Nephron progenitor cell (in vitro differentiated cells): ENCODE measurements at regions not wholly inside any gene's neighbourhood (a gene's known extent, or its start where the extent isn't known, plus 50 kb on each side); places are given as distances from the start of the nearest gene placed in this dataset.

ENCODE experiments used
- DNase-seq: peaks from one replicate; pipeline ENCODE4 v3.0.0; 2021
- H3K27ac Mint-ChIP-seq: 2 replicates; pipeline ENCODE4 v1.8.0; 2021; ENCODE audit warnings: mild to moderate bottlenecking, moderate library complexity, mixed read lengths
- H3K27me3 Mint-ChIP-seq: 2 replicates; pipeline ENCODE4 v1.8.0; 2021; ENCODE audit warnings: mild to moderate bottlenecking, low read depth, mixed read lengths; ENCODE audit not compliant: poor library complexity
- H3K36me3 Mint-ChIP-seq: 2 replicates; pipeline ENCODE4 v1.8.0; 2021; ENCODE audit warnings: low read depth, mixed read lengths
- H3K4me1 Mint-ChIP-seq: 2 replicates; pipeline ENCODE4 v1.8.0; 2021; ENCODE audit warnings: mixed read lengths
- H3K4me3 Mint-ChIP-seq: 2 replicates; pipeline ENCODE4 v1.8.0; 2021; ENCODE audit warnings: mild to moderate bottlenecking, moderate library complexity, mixed read lengths
- H3K9me3 Mint-ChIP-seq: 2 replicates; pipeline ENCODE4 v1.8.0; 2021; ENCODE audit warnings: mild to moderate bottlenecking, moderate library complexity, mixed read lengths
- CTCF ChIP-seq: fragments of 200-600 bp; sonication (generic); IDR thresholded peaks from 2 replicates; pipeline ENCODE4 v1.5.0; 2021; ENCODE audit warnings: antibody characterized with exemption

DNA sequence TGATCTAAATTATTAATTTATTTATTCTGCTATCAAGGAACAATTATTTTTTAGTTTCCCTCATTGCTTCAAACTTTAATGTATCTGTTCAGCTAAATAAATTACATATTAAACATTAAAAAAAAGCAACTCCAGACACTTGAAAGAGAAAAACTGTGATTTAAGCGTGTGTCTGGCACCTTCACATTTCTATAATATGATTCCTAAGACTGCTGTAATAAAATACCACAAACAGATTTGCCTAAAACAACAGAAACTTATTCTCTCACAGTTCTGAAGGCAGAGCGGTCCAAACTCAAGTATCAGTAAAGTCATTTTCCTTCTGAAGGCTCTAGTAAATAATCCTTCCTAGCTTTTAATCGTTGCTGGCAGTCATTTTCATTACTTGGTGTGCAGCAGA, 580.4 kb upstream of the KCND2 start:
- DNase-seq = no peak
- no peaks in the 10 kb centered on the region for H3K4me1 Mint-ChIP-seq
- peaks cover 11% of the 10 kb centered on the region for H3K9me3 Mint-ChIP-seq
- TF ChIP-seq CTCF = no peak
- no peaks in the 10 kb centered on the region for H3K36me3 Mint-ChIP-seq
- H3K4me3 Mint-ChIP-seq = no peak overlapping the region
- no peak overlapping the region for H3K27ac Mint-ChIP-seq
- peaks cover 5% of the 10 kb centered on the region for H3K27me3 Mint-ChIP-seq

DNA sequence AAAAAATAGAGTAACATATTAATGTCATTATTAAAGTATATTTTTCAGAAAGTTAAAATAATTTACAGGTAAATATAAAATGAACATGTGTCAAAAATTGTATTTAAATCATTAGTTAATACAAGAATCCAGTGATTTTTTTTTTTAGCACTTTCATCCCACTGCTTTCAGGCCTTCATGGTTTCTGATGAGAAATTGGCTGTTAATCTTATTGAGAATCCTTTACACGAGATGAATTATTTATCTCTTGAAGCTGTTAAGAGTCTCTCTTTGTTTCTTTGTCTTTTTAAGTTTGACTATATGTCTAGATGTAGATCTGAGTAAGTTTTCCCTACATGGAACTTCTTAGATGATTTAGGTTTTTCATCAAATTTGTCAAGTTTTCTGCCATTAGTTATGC, 578.5 kb upstream of the KCND2 start:
- H3K27ac Mint-ChIP-seq = no peak overlapping the region
- no peaks in the 10 kb centered on the region for H3K27me3 Mint-ChIP-seq
- no peaks in the 10 kb centered on the region for H3K4me1 Mint-ChIP-seq
- H3K4me3 Mint-ChIP-seq = no peak overlapping the region
- DNase-seq = no peak
- H3K9me3 Mint-ChIP-seq = peaks cover 11% of the 10 kb centered on the region
- H3K36me3 Mint-ChIP-seq = no peaks in the 10 kb centered on the region
- no peak for TF ChIP-seq CTCF

DNA sequence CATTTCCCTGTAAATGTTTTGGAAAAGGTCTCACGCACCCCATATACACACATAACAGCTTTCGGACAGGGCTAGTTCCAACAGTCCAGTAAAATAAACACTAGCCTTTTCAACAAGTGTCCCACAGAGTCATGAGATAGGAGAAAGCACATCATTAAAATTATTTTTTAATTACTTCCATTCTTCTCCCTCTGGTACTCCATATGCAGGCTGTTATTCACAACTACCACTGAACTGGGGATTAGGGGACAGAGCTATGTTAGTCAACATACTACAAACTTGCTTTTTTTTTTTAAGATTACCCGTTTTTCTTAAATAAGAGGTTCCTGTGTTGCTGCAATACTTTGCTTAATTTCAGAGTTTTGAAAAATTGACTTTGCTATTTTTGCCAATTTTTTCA, 576.6 kb upstream of the KCND2 start:
- DNase-seq = no peak

DNA sequence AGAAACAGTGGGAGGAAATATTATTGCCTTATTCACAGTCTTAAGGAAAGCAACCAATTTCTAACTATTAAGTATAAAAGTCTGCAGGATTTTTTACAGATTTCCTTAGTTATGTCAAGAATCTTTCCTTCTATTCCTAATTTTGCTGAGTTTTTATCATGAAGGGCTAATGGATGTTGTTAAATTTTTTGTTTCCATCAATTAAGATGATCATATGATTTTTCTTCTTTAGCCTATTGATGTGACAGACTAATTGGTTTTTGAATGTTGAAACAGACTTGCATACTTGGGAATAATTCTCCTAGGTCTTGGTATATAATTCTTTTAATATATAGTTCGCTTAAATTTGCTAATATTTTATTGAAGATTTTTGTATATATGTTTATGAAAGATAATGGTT, 569.1 kb upstream of the KCND2 start:
- no peak overlapping the region for H3K4me3 Mint-ChIP-seq
- no peaks in the 10 kb centered on the region for H3K4me1 Mint-ChIP-seq
- no peaks in the 10 kb centered on the region for H3K36me3 Mint-ChIP-seq
- no peak for TF ChIP-seq CTCF
- DNase-seq = no peak
- H3K27ac Mint-ChIP-seq = no peak overlapping the region
- no peaks in the 10 kb centered on the region for H3K27me3 Mint-ChIP-seq
- peaks cover 4% of the 10 kb centered on the region for H3K9me3 Mint-ChIP-seq

More for the DNA sequence above, 576.6 kb upstream of the KCND2 start:
- H3K9me3 Mint-ChIP-seq = peaks cover 11% of the 10 kb centered on the region
- H3K27ac Mint-ChIP-seq = no peak overlapping the region
- no peaks in the 10 kb centered on the region for H3K27me3 Mint-ChIP-seq
- no peak overlapping the region for H3K4me3 Mint-ChIP-seq
- no peaks in the 10 kb centered on the region for H3K4me1 Mint-ChIP-seq
- no peak for TF ChIP-seq CTCF
- no peaks in the 10 kb centered on the region for H3K36me3 Mint-ChIP-seq

DNA sequence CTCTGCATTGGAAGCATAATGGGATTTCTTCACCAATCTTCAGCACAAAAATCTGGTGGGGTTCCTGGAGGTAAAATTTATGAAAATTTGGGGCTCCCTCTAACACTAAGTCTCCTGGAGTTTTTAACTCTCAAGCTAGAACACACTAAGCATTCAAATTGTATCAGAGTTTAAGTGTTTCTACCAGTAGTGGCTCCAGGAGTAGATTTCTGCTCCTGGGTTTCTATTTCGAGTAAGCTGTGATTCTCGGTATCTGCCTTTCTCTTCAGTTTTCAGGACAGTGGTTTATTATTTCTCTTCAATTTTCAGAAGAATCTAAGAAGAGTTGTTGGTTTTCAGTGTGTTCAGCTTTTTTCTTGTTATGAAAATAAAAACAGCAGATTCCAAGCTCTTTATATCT, 566.4 kb upstream of the KCND2 start:
- Mint-ChIP-seq H3K4me1 (peaks cover 4% of the 10 kb centered on the region), H3K27me3 (peaks cover 4% of the 10 kb centered on the region), H3K4me3 (no peak overlapping the region), H3K27ac (no peak overlapping the region), H3K9me3 (peaks cover 4% of the 10 kb centered on the region), H3K36me3 (no peaks in the 10 kb centered on the region)
- TF ChIP-seq CTCF = no peak
- DNase-seq = no peak

DNA sequence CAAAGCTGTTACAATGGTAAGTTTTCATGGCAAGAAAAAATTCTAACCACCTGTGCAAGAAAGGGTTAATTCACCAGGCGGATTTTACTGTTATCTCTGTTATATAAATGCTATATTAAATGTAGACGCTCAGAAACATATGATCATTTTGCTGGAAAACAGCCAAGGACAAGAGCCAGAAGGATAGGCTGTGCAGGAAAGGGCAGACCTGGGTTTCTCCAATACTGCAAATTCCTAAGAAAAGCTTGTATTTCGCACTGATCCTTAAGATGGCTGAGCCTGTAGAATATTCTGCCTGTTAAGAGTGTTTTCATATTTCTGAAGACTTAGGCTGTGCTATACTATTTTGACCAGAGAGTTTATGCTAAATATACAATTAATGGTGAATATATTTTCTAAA, 564.1 kb upstream of the KCND2 start:
- Mint-ChIP-seq H3K27me3 (peaks cover 4% of the 10 kb centered on the region), H3K4me1 (peaks cover 4% of the 10 kb centered on the region), H3K27ac (no peak overlapping the region), H3K36me3 (no peaks in the 10 kb centered on the region), H3K9me3 (no peaks in the 10 kb centered on the region), H3K4me3 (no peak overlapping the region)
- no peak for DNase-seq
- TF ChIP-seq CTCF = no peak
